Esophagus (tissue), 2 donors: ENCODE measurements at regions not wholly inside any gene's neighbourhood (a gene's known extent, or its start where the extent isn't known, plus 50 kb on each side); places are given as distances from the start of the nearest gene placed in this dataset.

Source experiments
- H3K27ac ChIP-seq, 2 donors: one replicate each; pipeline ENCODE4 v1.5.1; 2013; ENCODE audit warnings: low read depth in 2 of 2, mild to moderate bottlenecking in 2 of 2, inconsistent platforms in 1 of 2, low read length in 1 of 2, moderate library complexity in 1 of 2
- H3K27me3 ChIP-seq, 2 donors: one replicate each; pipeline ENCODE4 v1.6.1; 2013; ENCODE audit warnings: low read length in 2 of 2, control low read depth in 1 of 2, mild to moderate bottlenecking in 1 of 2; ENCODE audit not compliant: insufficient read depth in 2 of 2, control insufficient read depth in 1 of 2
- H3K36me3 ChIP-seq, 2 donors: one replicate each; pipeline ENCODE4 v1.6.1; 2013; ENCODE audit warnings: low read length in 1 of 2; ENCODE audit not compliant: control insufficient read depth in 2 of 2, insufficient read depth in 2 of 2
- H3K4me1 ChIP-seq, 2 donors: one replicate each; pipeline ENCODE4 v1.6.1; 2013; ENCODE audit warnings: low read length in 1 of 2; ENCODE audit not compliant: control insufficient read depth in 2 of 2, insufficient read depth in 2 of 2
- H3K4me3 ChIP-seq, 2 donors: one replicate each; pipeline ENCODE4 v1.5.1; 2013; ENCODE audit warnings: low read length in 2 of 2, mild to moderate bottlenecking in 2 of 2, low read depth in 1 of 2, moderate library complexity in 1 of 2
- H3K9me3 ChIP-seq, 2 donors: one replicate each; pipeline ENCODE4 v1.6.1; 2013; ENCODE audit warnings: mild to moderate bottlenecking in 2 of 2, low read depth in 1 of 2, low read length in 1 of 2, moderate library complexity in 1 of 2; ENCODE audit not compliant: control insufficient read depth in 2 of 2, insufficient read depth in 1 of 2
- WGBS, 2 donors: extraction: QIAGEN DNeasy Blood & Tissue Kit; methylation state at CpG; one replicate each; pipeline ENCODE4 v1.1.7; 2013; 5-methylcytosine and 5-hydroxymethylcytosine counted together
- donor health status: healthy with polysubstance abuse.
- donor health status: Bipolar disorder and iron deficiency.

DNA sequence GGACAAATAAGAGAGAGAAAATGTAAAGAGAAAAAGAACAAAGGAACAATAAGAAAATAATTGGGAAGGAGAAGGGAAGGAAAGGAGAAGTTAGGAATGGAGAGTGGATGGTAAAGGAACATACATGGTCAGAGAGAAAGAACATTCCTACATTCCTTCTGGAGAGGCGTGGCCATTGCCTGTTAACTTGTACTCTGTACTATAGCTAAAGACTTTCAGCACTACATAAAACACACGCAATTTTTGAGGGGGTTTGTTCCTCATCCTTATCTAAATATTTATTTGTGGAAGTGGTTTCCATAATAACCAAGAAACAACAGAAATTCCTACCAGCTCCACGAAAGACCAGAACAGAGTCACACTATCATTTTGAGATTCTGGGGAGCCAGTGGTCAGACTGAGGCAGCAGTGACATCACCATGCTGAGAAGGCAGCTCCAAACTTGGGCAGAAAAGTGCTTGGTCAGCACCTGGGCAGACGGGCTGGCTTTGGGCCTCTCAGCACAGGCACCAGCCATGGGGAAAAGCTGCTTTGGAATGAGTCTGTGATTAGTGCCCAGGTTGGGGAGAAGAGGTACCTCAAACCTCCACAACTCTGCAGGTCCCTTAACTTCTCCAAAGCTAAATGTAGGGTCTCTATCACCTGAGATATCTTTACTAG, 125.9 kb upstream of the NTF3 start:
- no peak overlapping the region for H3K27ac ChIP-seq
- H3K4me1 ChIP-seq, result peaks cover 0 to 5% of the 10 kb centered on the region in 2 donors
- H3K9me3 ChIP-seq, result no peaks in the 10 kb centered on the region
- WGBS, 2 donors, result 76 to 78% methylated on average over 4 of the region's 4 CpGs
- no peaks in the 10 kb centered on the region for H3K36me3 ChIP-seq
- no peak overlapping the region for H3K4me3 ChIP-seq
- H3K27me3 ChIP-seq, result no peaks in the 10 kb centered on the region

GRCh38 chr12:5307065-5307464, 124.8 kb upstream of the NTF3 start:
- H3K27ac ChIP-seq, result no peak overlapping the region
- H3K27me3 ChIP-seq, result no peaks in the 10 kb centered on the region
- 78 to 84% methylated on average over 3 of the region's 3 CpGs for WGBS, 2 donors
- no peaks in the 10 kb centered on the region for H3K9me3 ChIP-seq
- H3K4me1 ChIP-seq, result peaks cover 0 to 5% of the 10 kb centered on the region in 2 donors
- H3K36me3 ChIP-seq, result no peaks in the 10 kb centered on the region
- no peak overlapping the region for H3K4me3 ChIP-seq

GRCh38 chr12:5308216-5308615, 123.7 kb upstream of the NTF3 start:
- no peaks in the 10 kb centered on the region for H3K27me3 ChIP-seq
- no peaks in the 10 kb centered on the region for H3K36me3 ChIP-seq
- no peak overlapping the region for H3K4me3 ChIP-seq
- H3K27ac ChIP-seq, result no peak overlapping the region
- H3K4me1 ChIP-seq, result peaks cover 0 to 5% of the 10 kb centered on the region in 2 donors
- no peaks in the 10 kb centered on the region for H3K9me3 ChIP-seq

GRCh38 chr12:5308996-5309395, 122.9 kb upstream of the NTF3 start:
- Histone ChIP-seq H3K4me3 (no peak overlapping the region), H3K4me1 (peaks cover 0 to 5% of the 10 kb centered on the region in 2 donors), H3K27ac (peak overlapping the region in 1 of 2 donors; percentile 9), H3K36me3 (no peaks in the 10 kb centered on the region), H3K27me3 (no peaks in the 10 kb centered on the region), H3K9me3 (no peaks in the 10 kb centered on the region)
- WGBS, 2 donors, result 56 to 66% methylated on average over 8 of the region's 8 CpGs

- peak overlapping the region in 1 of 2 donors; percentile 9 for H3K27ac ChIP-seq
- H3K4me3 ChIP-seq, result no peak overlapping the region
- H3K4me1 ChIP-seq, result peaks cover 0 to 5% of the 10 kb centered on the region in 2 donors
- H3K36me3 ChIP-seq, result no peaks in the 10 kb centered on the region
- 25 to 28% methylated on average over 8 of the region's 8 CpGs for WGBS, 2 donors
- no peaks in the 10 kb centered on the region for H3K27me3 ChIP-seq
- H3K9me3 ChIP-seq, result no peaks in the 10 kb centered on the region
These were observed 122.3 kb upstream of the NTF3 start for GRCh38 chr12:5309654-5310053.

DNA sequence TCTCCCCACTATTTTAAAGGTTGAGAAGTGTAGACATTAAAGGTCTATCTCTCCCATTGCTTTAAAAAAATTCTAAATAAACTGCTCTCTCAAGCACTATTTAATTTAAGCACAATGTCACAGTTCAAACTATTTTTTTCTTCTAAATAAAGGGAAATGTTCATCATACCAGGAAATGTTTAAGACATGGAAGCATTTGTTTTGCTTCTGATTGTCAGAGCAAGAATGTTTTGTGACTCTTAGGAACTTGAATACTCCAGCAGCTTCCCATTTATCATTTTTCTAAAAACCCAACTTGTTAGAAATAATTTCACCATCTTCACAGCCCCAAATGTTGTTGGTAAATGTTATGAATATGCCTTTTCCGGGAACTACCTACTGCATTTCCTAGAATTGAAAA, 121.8 kb upstream of the NTF3 start:
- 38 to 51% methylated on average over 1 of the region's 1 CpG for WGBS, 2 donors
- Histone ChIP-seq H3K36me3 (no peaks in the 10 kb centered on the region), H3K27ac (no peak overlapping the region), H3K27me3 (no peaks in the 10 kb centered on the region), H3K4me3 (no peak overlapping the region), H3K9me3 (no peaks in the 10 kb centered on the region), H3K4me1 (peaks cover 0 to 5% of the 10 kb centered on the region in 2 donors)

DNA sequence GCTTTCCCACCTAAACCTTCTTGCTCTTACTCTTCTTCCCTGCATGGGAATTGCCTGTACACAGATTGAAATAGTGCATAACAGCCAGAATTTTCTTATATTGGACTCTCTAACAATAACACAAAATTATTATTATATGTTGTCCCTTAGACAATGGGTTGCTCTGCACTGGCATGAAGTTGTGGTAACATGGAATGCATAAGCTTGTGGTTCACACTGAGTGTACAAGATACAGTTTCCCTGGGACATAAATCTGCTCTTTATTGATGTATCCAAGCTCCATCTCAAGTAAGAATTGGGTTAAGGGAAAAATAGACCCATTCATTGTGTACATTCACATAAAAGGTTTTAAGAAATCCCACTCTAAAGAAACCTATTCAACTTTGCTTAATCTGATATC, 114.4 kb upstream of the NTF3 start:
- Histone ChIP-seq H3K4me3 (no peak overlapping the region), H3K9me3 (no peaks in the 10 kb centered on the region), H3K4me1 (no peaks in the 10 kb centered on the region), H3K27ac (no peak overlapping the region), H3K27me3 (no peaks in the 10 kb centered on the region), H3K36me3 (no peaks in the 10 kb centered on the region)

- H3K9me3 ChIP-seq, result no peaks in the 10 kb centered on the region
- H3K4me3 ChIP-seq, result no peak overlapping the region
- H3K4me1 ChIP-seq, result no peaks in the 10 kb centered on the region
- no peak overlapping the region for H3K27ac ChIP-seq
- H3K27me3 ChIP-seq, result no peaks in the 10 kb centered on the region
- H3K36me3 ChIP-seq, result no peaks in the 10 kb centered on the region
These were observed 113.0 kb upstream of the NTF3 start for GRCh38 chr12:5318874-5319273.

DNA sequence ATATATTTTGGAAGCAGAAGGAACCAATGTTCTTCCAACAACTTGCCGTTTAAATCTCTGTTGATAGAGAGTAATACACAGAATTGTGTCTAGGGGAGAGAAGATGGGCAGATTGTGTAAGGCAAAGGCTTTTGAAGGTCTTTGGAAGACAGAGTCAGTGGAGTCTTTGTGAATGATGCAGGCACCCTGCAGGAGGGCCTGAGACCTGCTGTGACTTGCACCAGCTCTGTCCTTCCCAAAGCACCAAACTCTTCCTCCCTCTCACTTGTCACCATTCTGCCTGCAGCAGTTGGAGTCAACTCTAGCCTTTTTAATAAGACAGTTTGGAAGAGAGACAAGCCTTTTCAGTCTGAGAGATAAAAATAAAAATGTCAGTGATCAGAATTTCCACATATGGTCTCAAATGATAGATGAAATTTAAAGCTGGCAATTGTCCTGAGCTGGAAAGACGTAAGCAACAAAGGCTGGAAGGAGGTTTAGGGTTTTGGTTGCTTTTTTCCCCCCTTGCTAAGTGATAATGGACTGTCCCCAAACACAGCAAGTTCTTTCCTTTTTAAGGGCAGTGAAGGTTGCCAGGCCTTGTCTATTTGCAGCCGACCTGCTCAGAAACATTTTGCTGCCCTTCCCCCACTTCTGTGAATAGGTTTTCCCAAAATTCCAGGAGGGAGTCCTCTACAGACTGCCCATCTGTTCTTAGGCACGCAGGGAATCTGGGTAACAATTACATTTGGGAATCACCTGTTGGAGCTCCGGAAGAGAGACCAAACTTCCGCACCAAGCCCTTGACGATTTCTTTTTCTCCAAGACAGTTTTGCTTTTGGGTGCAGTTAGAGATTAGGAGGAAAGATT, 103.0 kb upstream of the NTF3 start:
- H3K9me3 ChIP-seq, result no peaks in the 10 kb centered on the region
- H3K4me3 ChIP-seq, result no peak overlapping the region
- WGBS, 2 donors, result 53 to 64% methylated on average over 7 of the region's 7 CpGs
- H3K4me1 ChIP-seq, result no peaks in the 10 kb centered on the region
- no peaks in the 10 kb centered on the region for H3K36me3 ChIP-seq
- no peak overlapping the region for H3K27ac ChIP-seq
- H3K27me3 ChIP-seq, result no peaks in the 10 kb centered on the region

DNA sequence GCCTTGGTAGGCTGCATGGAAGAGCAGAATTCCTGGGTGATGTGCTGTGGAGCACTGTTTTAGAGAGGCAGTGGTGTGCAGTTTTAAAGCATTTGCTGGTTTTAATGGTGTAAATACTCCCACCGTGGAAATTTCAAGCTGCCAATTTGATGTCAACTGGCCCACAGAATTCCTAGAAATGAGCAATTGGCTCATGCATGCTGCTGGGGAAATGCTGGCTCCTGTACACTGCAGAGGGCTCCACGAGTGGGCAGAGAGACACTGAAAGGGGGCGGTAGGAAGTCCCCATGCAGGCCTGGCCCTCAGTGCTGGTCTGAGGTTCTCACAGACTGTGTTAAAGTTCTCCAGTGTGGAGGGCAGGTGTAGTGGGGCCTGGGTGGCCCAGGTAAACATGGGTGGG, 99.4 kb upstream of the NTF3 start:
- Histone ChIP-seq H3K9me3 (no peaks in the 10 kb centered on the region), H3K4me3 (no peak overlapping the region), H3K27ac (no peak overlapping the region), H3K36me3 (no peaks in the 10 kb centered on the region), H3K4me1 (no peaks in the 10 kb centered on the region), H3K27me3 (no peaks in the 10 kb centered on the region)
- WGBS, 2 donors, result 74 to 84% methylated on average over 3 of the region's 3 CpGs
